ENCODE measurements at regions not wholly inside any gene's neighbourhood (a gene's known extent, or its start where the extent isn't known, plus 50 kb on each side); places are given as distances from the start of the nearest gene placed in this dataset.

DNA sequence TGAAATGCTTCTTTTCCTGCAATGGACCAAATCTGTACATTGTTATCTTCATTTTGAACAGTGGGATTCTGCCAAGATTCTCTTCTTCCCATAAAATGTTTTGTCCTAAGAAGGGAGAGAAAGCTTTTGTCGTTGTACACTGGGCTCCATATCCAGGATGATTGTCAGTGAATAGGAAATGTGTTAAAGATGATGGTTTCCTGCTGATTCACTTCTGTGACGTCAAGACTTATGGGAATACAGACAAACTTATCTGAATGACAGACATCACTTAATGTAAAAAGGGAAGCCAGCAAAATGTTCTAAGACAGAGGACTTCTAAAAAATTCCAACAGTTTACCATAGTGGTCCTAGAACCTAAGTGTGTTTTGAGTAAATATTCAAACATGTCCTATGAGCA lies 53.7 kb upstream of the HPF1 start:
- no peak overlapping the region for H3K4ac ChIP-seq (ENCODE audit: low read depth, low read length)
- no peaks in the 10 kb centered on the region for H3K27me3 ChIP-seq (ENCODE audit: insufficient read depth, low read length)
- no peaks in the 10 kb centered on the region for H3K79me1 ChIP-seq (ENCODE audit: low read length)
- no peaks in the 10 kb centered on the region for H3K79me2 ChIP-seq (ENCODE audit: control insufficient read depth, insufficient read depth, low read length, poor library complexity)
- H3K14ac ChIP-seq (ENCODE audit: low read length) = no peak overlapping the region
- no peak overlapping the region for H3K4me3 ChIP-seq (ENCODE audit: low read depth, low read length)
- H3K4me1 ChIP-seq (ENCODE audit: control insufficient read depth in 1 of 2, insufficient read depth in 2 of 2, low read length in 2 of 2) = no peaks in the 10 kb centered on the region
- no peak overlapping the region for H3K9ac ChIP-seq (ENCODE audit: low read length)
- no peak overlapping the region for H4K91ac ChIP-seq (ENCODE audit: low read depth, low read length)
- no peak overlapping the region for H3K4me2 ChIP-seq (ENCODE audit: low read length)
- no peak overlapping the region for H2BK12ac ChIP-seq (ENCODE audit: low read length)
- no peak overlapping the region for H3K18ac ChIP-seq (ENCODE audit: low read length)
- no peak overlapping the region for H2AFZ ChIP-seq (ENCODE audit: insufficient read depth, low read length, poor library complexity)
- no peak overlapping the region for H3K27ac ChIP-seq (ENCODE audit: low read depth, low read length)
- H3K9me3 ChIP-seq (ENCODE audit: insufficient read depth, low read depth, low read length) = no peaks in the 10 kb centered on the region
- no peak overlapping the region for H4K8ac ChIP-seq (ENCODE audit: low read depth, low read length)
- H3K23ac ChIP-seq (ENCODE audit: low read length) = no peak overlapping the region
- no peak overlapping the region for H2AK5ac ChIP-seq (ENCODE audit: low read length)
- H2BK5ac ChIP-seq (ENCODE audit: low read depth, low read length, poor library complexity) = no peak overlapping the region
- WGBS (ENCODE audit: extremely low coverage, insufficient coverage, insufficient read length) = no CpG with 5 or more reads among the region's 2 CpGs
- no peak overlapping the region for H4K12ac ChIP-seq (ENCODE audit: low read depth, low read length)
- no peaks in the 10 kb centered on the region for H3K36me3 ChIP-seq (ENCODE audit: control insufficient read depth in 1 of 2, insufficient read depth in 2 of 2, low read length in 2 of 2)
- H2BK120ac ChIP-seq (ENCODE audit: insufficient read depth, low read length, poor library complexity) = no peak overlapping the region
- no peak for DNase-seq

DNA sequence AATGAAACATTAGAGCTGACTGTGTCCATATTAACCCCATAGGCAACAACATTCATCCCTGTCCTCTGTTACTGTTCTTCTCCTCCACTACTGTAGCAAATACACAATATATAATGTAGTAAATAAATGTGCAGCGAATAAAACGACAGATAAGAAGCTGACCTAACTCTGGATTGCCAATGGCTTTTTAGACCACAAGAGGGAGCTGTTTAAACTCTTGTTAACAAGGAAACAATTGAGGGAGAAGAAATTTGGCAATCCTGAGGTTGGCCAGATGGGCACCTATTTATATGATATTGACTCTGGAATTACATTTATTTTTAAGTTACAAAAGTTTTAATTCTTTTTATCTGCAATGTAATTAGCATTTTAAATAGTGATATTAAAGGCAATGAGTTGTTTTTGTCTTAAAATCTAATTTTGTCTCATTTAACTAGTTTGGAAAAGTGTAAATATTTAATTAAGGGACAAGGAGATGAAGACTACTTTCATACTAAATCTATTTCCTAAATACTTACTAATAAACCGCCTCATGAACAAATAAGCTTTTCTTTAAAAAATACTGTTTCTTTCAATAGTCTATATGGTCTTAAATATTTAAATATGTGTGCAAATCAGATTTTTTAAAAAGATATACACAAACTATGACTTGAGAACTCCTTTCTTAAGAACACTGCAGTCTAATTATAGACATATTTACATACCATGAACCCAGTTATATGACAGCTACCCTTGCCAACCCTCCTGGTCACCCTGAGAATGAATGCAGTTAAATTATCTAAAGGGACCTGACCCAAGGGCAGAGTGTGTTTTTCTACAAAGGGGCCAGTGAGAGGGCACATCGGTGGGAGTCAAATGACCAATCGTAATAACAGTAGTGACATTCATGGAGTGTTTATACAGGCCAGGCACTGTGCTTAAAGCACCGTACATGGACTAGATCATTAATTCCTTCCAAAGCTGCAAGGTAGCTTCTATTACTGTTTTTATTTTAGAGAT lies 52.9 kb upstream of the HPF1 start:
- H3K14ac ChIP-seq (ENCODE audit: low read length) = no peak overlapping the region
- H4K12ac ChIP-seq (ENCODE audit: low read depth, low read length) = no peak overlapping the region
- no CpG with 5 or more reads among the region's 6 CpGs for WGBS (ENCODE audit: extremely low coverage, insufficient coverage, insufficient read length)
- H3K27ac ChIP-seq (ENCODE audit: low read depth, low read length) = no peak overlapping the region
- no peaks in the 10 kb centered on the region for H3K36me3 ChIP-seq (ENCODE audit: control insufficient read depth in 1 of 2, insufficient read depth in 2 of 2, low read length in 2 of 2)
- no peak overlapping the region for H3K18ac ChIP-seq (ENCODE audit: low read length)
- no peaks in the 10 kb centered on the region for H3K79me1 ChIP-seq (ENCODE audit: low read length)
- no peaks in the 10 kb centered on the region for H3K9me3 ChIP-seq (ENCODE audit: insufficient read depth, low read depth, low read length)
- H3K9ac ChIP-seq (ENCODE audit: low read length) = no peak overlapping the region
- H4K91ac ChIP-seq (ENCODE audit: low read depth, low read length) = no peak overlapping the region
- no peak overlapping the region for H3K4me2 ChIP-seq (ENCODE audit: low read length)
- no peak overlapping the region for H3K4me3 ChIP-seq (ENCODE audit: low read depth, low read length)
- no peaks in the 10 kb centered on the region for H3K79me2 ChIP-seq (ENCODE audit: control insufficient read depth, insufficient read depth, low read length, poor library complexity)
- H3K4me1 ChIP-seq (ENCODE audit: control insufficient read depth in 1 of 2, insufficient read depth in 2 of 2, low read length in 2 of 2) = no peaks in the 10 kb centered on the region
- no peak overlapping the region for H2AFZ ChIP-seq (ENCODE audit: insufficient read depth, low read length, poor library complexity)
- H2BK120ac ChIP-seq (ENCODE audit: insufficient read depth, low read length, poor library complexity) = no peak overlapping the region
- H2AK5ac ChIP-seq (ENCODE audit: low read length) = no peak overlapping the region
- peak; percentile 35 to 92 for DNase-seq
- H3K4ac ChIP-seq (ENCODE audit: low read depth, low read length) = no peak overlapping the region
- H3K27me3 ChIP-seq (ENCODE audit: insufficient read depth, low read length) = no peaks in the 10 kb centered on the region
- no peak overlapping the region for H4K8ac ChIP-seq (ENCODE audit: low read depth, low read length)
- H3K23ac ChIP-seq (ENCODE audit: low read length) = no peak overlapping the region
- H2BK5ac ChIP-seq (ENCODE audit: low read depth, low read length, poor library complexity) = no peak overlapping the region
- no peak overlapping the region for H2BK12ac ChIP-seq (ENCODE audit: low read length)

- no peak overlapping the region for H3K27ac ChIP-seq (ENCODE audit: low read depth, low read length)
- H2AK5ac ChIP-seq (ENCODE audit: low read length) = no peak overlapping the region
- DNase-seq = no peak
- no peak overlapping the region for H2BK12ac ChIP-seq (ENCODE audit: low read length)
- no peak overlapping the region for H3K18ac ChIP-seq (ENCODE audit: low read length)
- H3K4me1 ChIP-seq (ENCODE audit: control insufficient read depth in 1 of 2, insufficient read depth in 2 of 2, low read length in 2 of 2) = no peaks in the 10 kb centered on the region
- H2AFZ ChIP-seq (ENCODE audit: insufficient read depth, low read length, poor library complexity) = no peak overlapping the region
- H2BK120ac ChIP-seq (ENCODE audit: insufficient read depth, low read length, poor library complexity) = no peak overlapping the region
- H3K36me3 ChIP-seq (ENCODE audit: control insufficient read depth in 1 of 2, insufficient read depth in 2 of 2, low read length in 2 of 2) = no peaks in the 10 kb centered on the region
- H2BK5ac ChIP-seq (ENCODE audit: low read depth, low read length, poor library complexity) = no peak overlapping the region
- H4K91ac ChIP-seq (ENCODE audit: low read depth, low read length) = no peak overlapping the region
- H3K9ac ChIP-seq (ENCODE audit: low read length) = no peak overlapping the region
- H3K27me3 ChIP-seq (ENCODE audit: insufficient read depth, low read length) = no peaks in the 10 kb centered on the region
- whole genome bisulfite sequencing (ENCODE audit: extremely low coverage, insufficient coverage, insufficient read length) = no CpG with 5 or more reads among the region's 5 CpGs
- H3K9me3 ChIP-seq (ENCODE audit: insufficient read depth, low read depth, low read length) = no peaks in the 10 kb centered on the region
- H3K4ac ChIP-seq (ENCODE audit: low read depth, low read length) = no peak overlapping the region
- no peak overlapping the region for H3K4me2 ChIP-seq (ENCODE audit: low read length)
- H4K8ac ChIP-seq (ENCODE audit: low read depth, low read length) = no peak overlapping the region
- no peak overlapping the region for H3K14ac ChIP-seq (ENCODE audit: low read length)
- H3K79me2 ChIP-seq (ENCODE audit: control insufficient read depth, insufficient read depth, low read length, poor library complexity) = no peaks in the 10 kb centered on the region
- H3K79me1 ChIP-seq (ENCODE audit: low read length) = no peaks in the 10 kb centered on the region
- no peak overlapping the region for H3K23ac ChIP-seq (ENCODE audit: low read length)
- no peak overlapping the region for H4K12ac ChIP-seq (ENCODE audit: low read depth, low read length)
- H3K4me3 ChIP-seq (ENCODE audit: low read depth, low read length) = no peak overlapping the region
These were observed 50.3 kb upstream of the HPF1 start for GRCh38 chr4:169807934-169808509.

Data from trophoblast cell (in vitro differentiated cells and primary cell).